Kidney capillary endothelial cell (primary cell): ENCODE measurements at regions not wholly inside any gene's neighbourhood (a gene's known extent, or its start where the extent isn't known, plus 50 kb on each side); places are given as distances from the start of the nearest gene placed in this dataset.

Experiments
- DNase-seq: peaks from one replicate; pipeline ENCODE4 v3.0.0-alpha.2; 2018; ENCODE audit warnings: low spot score

GRCh38 chr14:98958048-98958631 is 313.9 kb downstream of the BCL11B start:
- DNase-seq = no peak

- DNase-seq = no peak
Observed at GRCh38 chr14:98958632-98959031, 313.4 kb downstream of the BCL11B start.

- no peak for DNase-seq
Observed at GRCh38 chr14:98959410-98959809, 312.6 kb downstream of the BCL11B start.

- DNase-seq = no peak
Observed at GRCh38 chr14:98959958-98960616, 311.9 kb downstream of the BCL11B start.

- DNase-seq = no peak
Observed at GRCh38 chr14:98960617-98961013, 311.4 kb downstream of the BCL11B start.

DNA sequence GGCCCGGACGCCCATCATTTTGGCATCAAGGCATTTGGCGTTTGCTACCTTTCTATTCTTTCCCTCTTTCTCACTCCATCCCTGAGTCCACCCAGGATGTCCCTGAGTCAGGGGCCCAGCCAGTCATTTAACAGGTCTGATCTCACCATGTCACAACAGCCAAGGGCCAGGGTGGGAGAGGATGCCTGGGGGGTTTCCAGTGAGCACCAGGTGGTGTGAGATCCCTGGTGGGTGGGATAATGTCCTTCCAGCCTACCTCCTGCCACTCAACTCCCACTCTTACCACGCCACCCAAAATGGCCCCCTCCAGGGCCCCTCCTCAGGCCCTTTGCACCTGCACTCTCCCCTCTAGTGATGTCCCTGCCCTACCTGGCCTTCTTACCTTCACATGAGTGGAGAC is 310.8 kb downstream of the BCL11B start:
- DNase-seq = no peak

- DNase-seq = no peak
Observed at GRCh38 chr14:98962118-98962517, 309.9 kb downstream of the BCL11B start.

DNA sequence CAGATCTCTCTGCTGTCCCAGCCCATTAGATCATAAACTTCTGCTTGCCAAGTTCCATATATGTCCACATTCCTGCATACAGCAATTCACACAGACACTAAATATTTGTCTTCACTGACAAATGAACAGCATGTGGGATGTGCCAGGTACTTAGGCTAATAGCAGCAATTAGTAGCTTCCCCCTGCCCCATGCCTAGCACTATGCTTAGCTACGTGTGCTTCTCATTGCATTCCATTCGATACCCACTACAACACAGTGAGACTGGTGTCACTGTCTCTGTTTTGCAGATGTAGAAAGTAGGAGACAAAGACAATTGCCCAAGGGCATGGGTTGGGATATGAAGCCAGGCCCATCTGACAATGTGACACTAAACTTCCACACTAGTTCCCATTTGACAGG is 308.4 kb downstream of the BCL11B start:
- DNase-seq = no peak

DNA sequence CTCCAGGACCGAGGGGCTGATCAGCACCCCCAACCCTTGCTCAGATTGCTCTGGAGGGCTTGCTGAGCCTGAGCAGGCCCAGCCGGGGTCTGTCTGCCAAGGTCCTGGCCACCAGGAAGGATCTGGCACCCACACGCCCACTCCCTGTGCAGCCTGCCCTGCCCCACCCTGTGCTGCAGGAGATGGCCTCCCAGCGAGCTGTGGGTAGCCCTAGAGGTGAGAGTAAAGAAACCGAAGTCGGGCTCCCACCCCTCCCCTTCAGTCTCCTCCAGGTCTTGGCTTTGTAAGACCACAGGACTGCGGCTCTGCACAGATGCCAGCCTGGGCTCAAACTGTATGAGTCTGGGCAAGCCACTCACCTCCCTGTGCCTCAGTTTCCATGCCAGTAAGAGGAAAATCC is 307.8 kb downstream of the BCL11B start:
- no peak for DNase-seq

- no peak for DNase-seq
Observed at GRCh38 chr14:98965076-98965475, 306.9 kb downstream of the BCL11B start.

DNA sequence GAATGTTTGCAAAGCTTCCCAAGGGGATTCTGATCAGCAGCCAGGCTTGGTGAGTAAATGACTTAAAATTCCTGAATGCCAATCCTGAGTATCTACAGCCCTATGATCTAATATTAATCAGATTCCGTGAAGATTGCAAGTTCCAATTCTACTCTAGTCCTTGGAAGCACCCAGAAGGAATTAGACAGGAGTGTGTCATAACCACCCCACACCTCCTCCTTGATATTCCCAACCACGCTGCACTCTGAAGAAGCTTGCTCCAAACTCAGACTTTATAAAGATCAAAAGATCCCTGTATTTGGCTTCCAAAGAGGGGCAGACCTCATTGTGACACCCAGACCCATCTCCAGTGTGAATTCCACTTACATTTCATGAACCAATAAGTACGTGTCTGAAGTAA is 306.0 kb downstream of the BCL11B start:
- no peak for DNase-seq

DNA sequence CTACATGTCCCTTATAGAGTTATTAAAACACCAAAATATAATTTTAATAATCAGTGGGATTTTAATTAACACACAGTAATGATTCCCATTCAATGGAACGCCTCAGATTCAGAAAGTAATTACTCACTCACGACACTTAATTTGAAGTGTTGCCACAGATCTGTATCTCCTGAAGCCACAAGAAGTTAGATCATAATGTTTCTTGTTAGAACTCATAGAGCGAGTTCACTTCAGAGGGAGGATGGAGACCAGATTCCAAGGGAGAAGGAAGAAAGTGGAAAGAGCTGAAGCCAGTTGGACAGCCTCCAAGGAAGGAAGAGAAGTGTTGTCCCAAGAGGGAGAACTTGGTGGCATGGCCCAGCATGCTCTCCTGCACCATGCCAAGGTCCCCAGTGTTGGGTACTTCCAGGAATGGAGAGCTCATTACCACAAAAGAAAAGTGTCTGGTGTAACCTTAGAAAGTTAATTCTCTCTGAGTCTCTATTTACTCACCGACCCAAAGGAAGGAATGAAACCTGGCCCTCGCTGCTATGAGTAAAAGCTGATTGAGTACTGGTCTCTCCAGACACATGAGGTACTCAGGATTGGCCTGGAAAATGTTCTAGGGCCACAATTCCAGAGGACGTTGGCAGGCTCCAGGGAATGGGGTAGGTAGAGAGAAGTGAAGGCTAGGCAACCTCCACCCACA is 305.4 kb downstream of the BCL11B start:
- no peak for DNase-seq

DNA sequence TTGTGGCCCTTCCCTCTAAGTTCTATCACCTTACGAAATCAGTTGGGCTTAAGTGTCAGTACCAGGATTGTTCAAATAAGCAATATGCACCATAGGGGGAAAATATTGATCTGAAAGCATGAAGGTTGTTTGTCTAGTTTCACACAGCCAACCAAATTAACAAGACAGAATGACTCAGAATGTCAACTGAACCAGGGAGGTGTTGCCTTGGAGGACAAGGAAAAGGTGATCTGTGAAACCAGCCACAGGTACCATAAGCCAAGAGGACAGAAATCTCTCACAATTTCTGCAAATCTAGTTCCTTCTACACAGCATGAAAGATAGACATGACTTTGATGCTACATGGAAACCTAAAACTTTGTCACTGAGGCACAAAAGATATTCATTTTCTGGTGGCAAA is 297.9 kb downstream of the BCL11B start:
- no peak for DNase-seq

- DNase-seq = no peak
Observed at GRCh38 chr14:98976271-98976670, 295.7 kb downstream of the BCL11B start.

DNA sequence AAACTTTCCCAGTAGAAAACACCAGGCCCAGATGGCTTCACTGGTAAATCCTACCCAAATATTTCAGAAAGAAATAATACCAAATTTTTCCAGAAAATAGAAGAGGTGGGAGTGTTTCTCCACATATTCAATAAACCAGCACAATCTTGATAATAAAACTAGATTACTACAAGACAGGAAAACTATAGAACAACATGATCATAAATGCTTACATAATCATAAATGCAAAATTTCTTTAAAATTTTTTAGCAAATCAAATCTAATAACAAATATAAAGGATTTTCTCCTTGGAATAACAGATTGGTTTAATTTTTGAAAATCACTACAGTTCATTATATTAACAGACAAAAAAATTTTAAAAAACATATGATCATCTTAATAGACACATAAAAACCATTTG is 294.5 kb downstream of the BCL11B start:
- DNase-seq = no peak

DNA sequence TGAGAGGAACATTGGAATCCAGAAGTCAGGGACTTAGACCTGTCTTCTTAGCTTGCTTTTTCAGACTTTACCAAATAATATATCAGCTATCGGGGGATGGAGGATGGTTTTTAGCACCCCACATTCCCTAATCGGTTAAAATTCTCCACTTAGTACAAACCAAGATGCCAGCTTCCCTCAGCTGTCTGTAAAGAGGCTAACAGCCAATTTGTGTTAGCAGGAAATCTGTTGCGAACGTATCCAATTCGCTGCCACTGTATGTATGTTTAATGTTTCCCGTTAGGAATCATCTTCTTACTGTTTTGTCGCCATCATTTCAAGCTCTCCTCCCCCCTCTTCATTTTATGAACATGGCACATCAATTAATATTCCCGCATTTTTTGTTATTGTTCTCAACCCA is 289.0 kb downstream of the BCL11B start:
- no peak for DNase-seq

- DNase-seq = no peak
Observed at GRCh38 chr14:98984027-98984718, 287.8 kb downstream of the BCL11B start.

DNA sequence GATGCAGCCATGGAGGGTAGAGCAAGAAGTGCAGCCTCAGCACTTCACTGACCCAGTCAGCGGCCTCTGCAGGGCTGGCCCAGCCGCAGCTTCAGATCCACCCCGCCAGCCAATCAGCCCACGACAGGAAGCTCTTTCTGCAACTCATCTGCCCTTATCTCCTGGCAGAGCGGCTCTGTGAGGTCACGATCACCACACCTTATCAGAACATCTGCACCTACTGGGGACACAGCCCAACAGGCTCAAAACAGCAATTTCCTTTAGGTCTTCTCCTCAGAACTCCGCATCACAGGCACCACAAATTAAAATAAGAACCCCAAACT is 287.3 kb downstream of the BCL11B start:
- no peak for DNase-seq

GRCh38 chr14:98993818-98994217 is 278.2 kb downstream of the BCL11B start:
- no peak for DNase-seq

DNA sequence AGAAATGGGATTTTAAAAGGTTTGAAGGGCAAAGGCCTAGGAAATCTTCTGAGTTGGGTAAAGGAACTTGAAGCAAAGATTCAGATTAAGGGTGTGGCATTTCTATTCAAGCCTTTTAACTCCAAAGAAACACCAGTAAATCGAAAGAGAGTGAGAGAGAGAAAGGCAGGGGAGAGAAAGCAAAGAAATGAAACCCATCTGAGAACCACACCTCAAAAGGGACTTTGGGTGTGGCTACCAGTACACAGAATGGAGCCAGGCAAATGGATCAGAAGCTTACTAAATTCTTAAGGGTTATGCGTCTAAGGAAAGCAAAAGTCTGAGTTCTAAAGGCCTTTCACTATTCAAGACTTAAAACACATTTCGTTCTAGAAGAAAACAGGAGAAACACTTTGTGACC is 277.4 kb downstream of the BCL11B start:
- no peak for DNase-seq

DNA sequence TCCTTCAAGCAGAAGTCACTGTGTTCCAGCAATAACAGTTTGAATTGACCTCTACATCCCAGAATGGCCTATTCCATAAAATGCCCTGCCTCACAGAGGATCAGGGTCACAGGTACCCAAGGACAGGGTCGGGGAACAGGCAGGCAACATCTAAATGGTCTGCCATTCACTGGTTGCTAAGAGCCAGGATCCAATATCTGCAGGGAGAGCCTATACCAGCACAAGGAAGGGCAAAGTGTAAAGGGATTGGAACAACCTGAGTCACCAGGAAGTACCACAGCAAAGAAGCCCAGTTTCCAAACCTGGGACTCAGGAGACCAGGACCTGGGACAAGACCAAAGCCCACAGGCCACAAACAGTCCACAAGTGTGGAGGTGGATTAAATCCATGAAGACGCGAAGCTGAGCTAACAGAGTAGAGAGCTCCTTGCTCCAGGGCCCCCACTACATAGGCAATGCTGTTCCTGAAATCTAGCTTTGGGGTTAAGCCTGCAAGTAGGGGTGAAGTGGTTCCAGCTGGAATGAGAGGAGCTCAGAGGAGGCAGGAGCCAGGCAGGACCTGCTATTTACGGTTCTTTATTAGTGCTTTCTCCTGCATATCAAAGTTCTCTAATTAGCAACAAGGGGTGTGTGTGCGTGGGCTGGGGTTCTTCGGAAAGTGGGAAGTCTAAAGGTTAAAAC is 274.3 kb downstream of the BCL11B start:
- no peak for DNase-seq

GRCh38 chr14:98999345-98999744 is 272.7 kb downstream of the BCL11B start:
- DNase-seq = no peak

GRCh38 chr14:98999901-99000300 is 272.1 kb downstream of the BCL11B start:
- no peak for DNase-seq
